ENCODE measurements at regions not wholly inside any gene's neighbourhood (a gene's known extent, or its start where the extent isn't known, plus 50 kb on each side); places are given as distances from the start of the nearest gene placed in this dataset.
"Not testable (repeated sequence)": the region's sequence is repeated elsewhere in the genome, so short reads cannot be mapped to it uniquely, and the experiment has no call there.

DNA sequence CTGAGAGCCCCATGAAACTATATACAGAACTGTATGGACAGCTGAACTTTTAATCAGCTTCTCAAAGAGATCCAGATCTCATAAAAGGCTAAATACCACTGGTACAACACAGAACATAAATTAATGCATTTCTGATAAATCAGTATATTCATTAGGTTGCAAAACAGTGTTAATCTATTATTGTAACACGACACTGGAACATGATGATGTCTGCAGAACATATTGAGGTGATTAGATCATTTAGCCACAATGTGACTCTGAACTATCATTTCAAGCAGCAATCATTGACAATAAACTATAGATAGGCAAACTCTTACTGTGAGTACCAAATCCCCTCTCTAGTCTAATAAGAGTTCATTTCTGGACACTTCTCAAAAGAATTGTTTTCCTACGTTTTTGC lies 50.3 kb downstream of the GASK1B start:
- TF ChIP-seq CTCF (IDR thresholded peaks at IDR 0.05; ENCODE audit: insufficient read depth, low read depth, low read length), result no peak
- DNase-seq (ENCODE audit: low read depth), result peak; percentile 57
- no peak overlapping the region for H3K4me3 ChIP-seq (ENCODE audit: low read depth, low read length)

DNA sequence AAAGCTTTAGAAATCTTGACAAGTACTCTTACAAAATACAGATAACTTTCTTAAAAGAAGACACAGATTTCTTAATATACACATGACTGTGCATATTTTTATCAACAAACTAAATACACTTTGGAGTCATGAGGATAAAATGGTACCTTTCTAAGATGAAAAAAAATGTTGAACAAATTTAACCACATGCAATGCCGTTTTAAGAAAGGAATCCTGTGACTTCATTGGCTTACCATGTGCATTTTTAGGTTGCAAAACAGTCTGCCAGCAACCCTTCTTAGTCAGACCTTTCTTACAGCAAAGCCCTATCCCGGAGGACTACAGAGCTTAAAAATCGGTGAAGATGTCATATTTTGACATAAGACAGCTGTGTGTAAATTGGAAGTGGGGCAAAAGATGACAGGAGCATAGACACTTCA lies 51.7 kb downstream of the GASK1B start:
- DNase-seq (ENCODE audit: low read depth), result peak; percentile 99
- no peak overlapping the region for H3K4me3 ChIP-seq (ENCODE audit: low read depth, low read length)
- no peak for TF ChIP-seq CTCF (IDR thresholded peaks at IDR 0.05; ENCODE audit: insufficient read depth, low read depth, low read length)

DNA sequence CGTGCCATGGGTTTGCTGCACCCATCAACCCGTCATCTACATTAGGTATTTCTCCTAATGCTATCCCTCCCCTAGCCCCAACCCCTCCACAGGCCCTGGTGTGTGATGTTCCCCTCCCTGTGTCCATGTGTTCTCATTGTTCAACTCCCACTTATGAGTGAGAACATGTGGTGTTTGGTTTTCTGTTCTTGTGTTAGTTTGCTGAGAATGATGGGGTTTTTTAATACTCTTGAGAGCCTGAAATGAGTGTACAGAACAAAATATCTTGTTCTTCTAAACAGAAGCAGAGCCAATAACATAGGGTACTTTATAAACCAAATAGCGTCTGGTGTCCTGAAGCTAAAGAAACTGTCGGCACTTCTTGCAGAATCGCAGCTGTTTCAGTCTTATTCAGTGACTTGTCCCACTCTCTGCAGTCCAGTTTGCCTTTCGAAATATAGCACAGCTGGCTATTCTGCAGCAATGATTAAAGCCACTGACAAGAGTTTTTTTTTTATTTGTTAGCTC lies 52.1 kb downstream of the GASK1B start:
- not testable (repeated sequence) for H3K4me3 ChIP-seq (ENCODE audit: low read depth, low read length)

GRCh38 chr4:158112611-158113010 lies 60.2 kb downstream of the GASK1B start:
- no peak for DNase-seq (ENCODE audit: low read depth)
- H3K4me3 ChIP-seq (ENCODE audit: low read depth, low read length), result no peak overlapping the region
- TF ChIP-seq CTCF (IDR thresholded peaks at IDR 0.05; ENCODE audit: insufficient read depth, low read depth, low read length), result no peak

More for the DNA sequence above, 52.1 kb downstream of the GASK1B start:
- DNase-seq (ENCODE audit: low read depth), result peak; percentile 97

- no peak overlapping the region for H3K4me3 ChIP-seq (ENCODE audit: low read depth, low read length)
- no peak for TF ChIP-seq CTCF (IDR thresholded peaks at IDR 0.05; ENCODE audit: insufficient read depth, low read depth, low read length)
- no peak for DNase-seq (ENCODE audit: low read depth)
These were observed 61.6 kb downstream of the GASK1B start for GRCh38 chr4:158111241-158111640.

DNA sequence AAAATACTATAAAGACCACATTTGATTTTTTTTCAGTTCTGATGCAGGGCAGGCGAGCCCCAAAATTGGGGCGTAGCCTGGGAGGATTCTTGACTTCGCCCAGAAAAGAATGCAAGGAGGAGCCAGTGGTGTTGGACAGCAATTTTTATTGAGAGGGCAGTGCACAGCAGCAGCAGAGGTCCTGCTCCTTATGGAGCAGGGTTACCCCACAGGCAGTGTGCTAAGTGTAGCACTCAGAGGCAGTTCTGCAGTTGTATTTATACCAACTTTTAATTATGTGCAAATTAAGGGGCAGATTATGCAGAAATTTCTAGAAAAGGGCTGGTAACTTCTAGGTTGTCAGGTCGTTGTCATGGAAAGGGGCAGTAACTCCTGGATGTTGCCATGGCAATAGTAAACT lies 69.9 kb downstream of the GASK1B start:
- no peak for DNase-seq (ENCODE audit: low read depth)
- H3K4me3 ChIP-seq (ENCODE audit: low read depth, low read length), result no peak overlapping the region
- no peak for TF ChIP-seq CTCF (IDR thresholded peaks at IDR 0.05; ENCODE audit: insufficient read depth, low read depth, low read length)

GRCh38 chr4:158099686-158100085 lies 73.1 kb downstream of the GASK1B start:
- no peak overlapping the region for H3K4me3 ChIP-seq (ENCODE audit: low read depth, low read length)
- no peak for DNase-seq (ENCODE audit: low read depth)
- no peak for TF ChIP-seq CTCF (IDR thresholded peaks at IDR 0.05; ENCODE audit: insufficient read depth, low read depth, low read length)
